Omental fat pad (tissue), 3 donors: ENCODE measurements at regions not wholly inside any gene's neighbourhood (a gene's known extent, or its start where the extent isn't known, plus 50 kb on each side); places are given as distances from the start of the nearest gene placed in this dataset.

Source experiments
- ATAC-seq: fragments of 150-250 bp; one replicate; pipeline ENCODE4 v1.9.1; 2016; ENCODE audit warnings: mild to moderate bottlenecking, moderate library complexity; ENCODE audit not compliant: low FRiP score
- DNase-seq: peaks from one replicate; pipeline ENCODE4 v3.0.0-alpha.2; 2019; ENCODE audit warnings: low spot score
- TF ChIP-seq, protein P1 (sequence below), 3 donors: fragments of 450-650 bp; IDR thresholded peaks; one replicate each; pipeline ENCODE4 v1.5.1; 2016 to 2017; ENCODE audit warnings: antibody characterized with exemption in 3 of 3, mild to moderate bottlenecking in 3 of 3, moderate library complexity in 2 of 3

- DNase-seq = no peak
- ATAC-seq = no peak
- TF ChIP-seq, protein P1, sequence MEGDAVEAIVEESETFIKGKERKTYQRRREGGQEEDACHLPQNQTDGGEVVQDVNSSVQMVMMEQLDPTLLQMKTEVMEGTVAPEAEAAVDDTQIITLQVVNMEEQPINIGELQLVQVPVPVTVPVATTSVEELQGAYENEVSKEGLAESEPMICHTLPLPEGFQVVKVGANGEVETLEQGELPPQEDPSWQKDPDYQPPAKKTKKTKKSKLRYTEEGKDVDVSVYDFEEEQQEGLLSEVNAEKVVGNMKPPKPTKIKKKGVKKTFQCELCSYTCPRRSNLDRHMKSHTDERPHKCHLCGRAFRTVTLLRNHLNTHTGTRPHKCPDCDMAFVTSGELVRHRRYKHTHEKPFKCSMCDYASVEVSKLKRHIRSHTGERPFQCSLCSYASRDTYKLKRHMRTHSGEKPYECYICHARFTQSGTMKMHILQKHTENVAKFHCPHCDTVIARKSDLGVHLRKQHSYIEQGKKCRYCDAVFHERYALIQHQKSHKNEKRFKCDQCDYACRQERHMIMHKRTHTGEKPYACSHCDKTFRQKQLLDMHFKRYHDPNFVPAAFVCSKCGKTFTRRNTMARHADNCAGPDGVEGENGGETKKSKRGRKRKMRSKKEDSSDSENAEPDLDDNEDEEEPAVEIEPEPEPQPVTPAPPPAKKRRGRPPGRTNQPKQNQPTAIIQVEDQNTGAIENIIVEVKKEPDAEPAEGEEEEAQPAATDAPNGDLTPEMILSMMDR (IDR thresholded peaks at IDR 0.05) = no peak
These were observed 111.4 kb upstream of the EOLA2 start for GRCh38 chrX:150049647-150050046.

- ATAC-seq (no peak), DNase-seq (no peak)
- TF ChIP-seq, protein P1 (IDR thresholded peaks at IDR 0.05) = no peak
These were observed 112.1 kb upstream of the EOLA2 start for GRCh38 chrX:150050387-150050786.

DNA sequence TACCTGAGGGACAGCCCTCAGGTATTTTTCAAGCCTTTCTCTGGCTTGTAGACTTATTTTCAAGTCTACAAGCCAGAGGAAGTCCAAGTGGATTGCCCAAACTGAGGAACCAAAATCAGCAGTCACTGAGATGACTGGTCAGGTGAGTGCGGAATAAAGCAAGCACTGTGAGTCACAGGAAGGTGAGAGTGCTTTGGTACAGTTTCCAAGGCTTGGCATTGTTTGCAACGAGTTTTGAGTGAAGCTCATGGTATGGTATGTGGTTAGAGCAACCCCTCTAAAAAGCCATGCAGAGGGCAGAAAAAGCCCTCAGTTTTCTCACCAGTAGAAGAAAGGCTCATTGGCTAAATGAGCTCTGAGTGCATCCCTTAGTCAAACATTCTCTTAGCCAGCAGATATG is 112.8 kb upstream of the EOLA2 start:
- no peak for DNase-seq
- TF ChIP-seq, protein P1 (IDR thresholded peaks at IDR 0.05) = no peak
- ATAC-seq = no peak

- DNase-seq = no peak
- TF ChIP-seq, protein P1 (IDR thresholded peaks at IDR 0.05) = no peak
- no peak for ATAC-seq
These were observed 113.9 kb upstream of the EOLA2 start for GRCh38 chrX:150052226-150052625.

GRCh38 chrX:150058728-150059127 is 120.4 kb upstream of the EOLA2 start:
- TF ChIP-seq, protein P1 (IDR thresholded peaks at IDR 0.05) = no peak
- no peak for DNase-seq
- no peak for ATAC-seq

GRCh38 chrX:150060406-150060805 is 122.1 kb upstream of the EOLA2 start:
- TF ChIP-seq, protein P1 (IDR thresholded peaks at IDR 0.05) = no peak
- no peak for DNase-seq
- no peak for ATAC-seq

DNA sequence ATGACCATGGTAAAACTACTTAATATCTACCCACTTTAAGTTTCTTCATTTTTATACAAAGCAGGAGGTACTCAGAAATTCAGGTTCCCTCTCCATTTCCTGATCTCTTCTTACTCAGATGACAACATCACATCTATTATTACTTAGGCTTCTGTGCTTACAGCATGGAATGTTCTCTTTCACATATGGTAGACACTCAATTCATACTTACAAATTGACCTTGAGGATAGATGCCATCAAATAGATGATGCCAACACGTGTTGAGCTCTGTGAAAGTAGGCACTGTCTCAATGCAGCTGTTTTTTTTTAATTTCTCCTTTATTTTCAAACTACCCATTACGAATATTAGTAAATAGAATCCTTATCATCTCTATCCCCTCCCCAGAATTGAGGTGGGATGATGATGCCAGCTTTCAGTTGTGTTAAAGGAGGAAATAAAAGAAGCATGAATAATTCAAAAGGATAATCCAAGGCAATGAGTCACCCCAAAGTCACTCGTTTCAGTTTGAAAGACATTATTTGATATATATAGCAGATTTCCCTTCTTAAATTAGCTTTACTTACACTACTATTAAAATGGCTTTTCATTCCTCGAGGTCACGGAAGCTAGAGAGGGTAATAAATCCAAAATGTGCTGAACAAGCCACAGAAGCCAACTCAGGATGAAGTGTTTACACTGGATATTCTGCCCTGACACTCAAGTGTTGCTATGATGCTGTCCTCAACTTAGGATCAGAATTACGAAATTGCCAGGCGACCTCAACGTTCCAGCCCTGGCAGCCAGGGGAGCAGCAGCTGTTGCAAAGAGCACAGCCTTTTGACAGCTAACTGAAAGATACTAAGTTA is 124.2 kb upstream of the EOLA2 start:
- no peak for ATAC-seq
- no peak for DNase-seq
- TF ChIP-seq, protein P1 (IDR thresholded peaks at IDR 0.05) = no peak
